ENCODE measurements at regions not wholly inside any gene's neighbourhood (a gene's known extent, or its start where the extent isn't known, plus 50 kb on each side); places are given as distances from the start of the nearest gene placed in this dataset.

GRCh38 chr9:110069326-110070248 is 138.4 kb downstream of the C9orf152 start:
- Histone ChIP-seq H3K27me3 (ENCODE audit: control insufficient read depth, insufficient read depth, low read length) (no peaks in the 10 kb centered on the region; the same call in 1 of the 2 replicates), H3K4me3 (ENCODE audit: low read length) (no peak overlapping the region), H3K4me1 (ENCODE audit: control insufficient read depth, insufficient read depth, low read length) (no peaks in the 10 kb centered on the region; the same call in 1 of the 2 replicates), H3K36me3 (ENCODE audit: control insufficient read depth, insufficient read depth, low read length) (no peaks in the 10 kb centered on the region), H3K9me3 (ENCODE audit: control insufficient read depth, insufficient read depth, low read length) (no peaks in the 10 kb centered on the region), H3K27ac (ENCODE audit: low read length) (no peak overlapping the region)
- no peak for DNase-seq (ENCODE audit: low read depth, low spot score)
- no CpG with 5 or more reads among the region's 14 CpGs for WGBS (ENCODE audit: insufficient coverage, insufficient read length)

- Histone ChIP-seq H3K9me3 (ENCODE audit: control insufficient read depth, insufficient read depth, low read length) (no peaks in the 10 kb centered on the region), H3K4me1 (ENCODE audit: control insufficient read depth, insufficient read depth, low read length) (no peaks in the 10 kb centered on the region; the same call in 1 of the 2 replicates), H3K36me3 (ENCODE audit: control insufficient read depth, insufficient read depth, low read length) (no peaks in the 10 kb centered on the region), H3K27ac (ENCODE audit: low read length) (no peak overlapping the region), H3K27me3 (ENCODE audit: control insufficient read depth, insufficient read depth, low read length) (no peaks in the 10 kb centered on the region; the same call in 1 of the 2 replicates), H3K4me3 (ENCODE audit: low read length) (no peak overlapping the region; the same call in 1 of the 2 replicates)
- 100% methylated on average over 1 of the region's 5 CpGs for WGBS (ENCODE audit: insufficient coverage, insufficient read length)
- no peak for DNase-seq (ENCODE audit: low read depth, low spot score)
Measured at GRCh38 chr9:110072597-110073355, 135.2 kb downstream of the C9orf152 start.

GRCh38 chr9:110073356-110073905 is 134.5 kb downstream of the C9orf152 start:
- H3K4me3 ChIP-seq (ENCODE audit: low read length): no peak overlapping the region
- H3K4me1 ChIP-seq (ENCODE audit: control insufficient read depth, insufficient read depth, low read length): no peaks in the 10 kb centered on the region
- no peak overlapping the region for H3K27ac ChIP-seq (ENCODE audit: low read length)
- DNase-seq (ENCODE audit: low read depth, low spot score): no peak
- no peaks in the 10 kb centered on the region for H3K36me3 ChIP-seq (ENCODE audit: control insufficient read depth, insufficient read depth, low read length)
- H3K27me3 ChIP-seq (ENCODE audit: control insufficient read depth, insufficient read depth, low read length): no peaks in the 10 kb centered on the region; the same call in 1 of the 2 replicates
- no peaks in the 10 kb centered on the region for H3K9me3 ChIP-seq (ENCODE audit: control insufficient read depth, insufficient read depth, low read length)

- no peak for DNase-seq (ENCODE audit: low read depth, low spot score)
- no peak overlapping the region for H3K4me3 ChIP-seq (ENCODE audit: low read length)
- no CpG with 5 or more reads among the region's 13 CpGs for WGBS (ENCODE audit: insufficient coverage, insufficient read length)
- no peaks in the 10 kb centered on the region for H3K36me3 ChIP-seq (ENCODE audit: control insufficient read depth, insufficient read depth, low read length)
- no peaks in the 10 kb centered on the region for H3K9me3 ChIP-seq (ENCODE audit: control insufficient read depth, insufficient read depth, low read length)
- no peaks in the 10 kb centered on the region for H3K4me1 ChIP-seq (ENCODE audit: control insufficient read depth, insufficient read depth, low read length)
- H3K27me3 ChIP-seq (ENCODE audit: control insufficient read depth, insufficient read depth, low read length): no peaks in the 10 kb centered on the region; the same call in 1 of the 2 replicates
- H3K27ac ChIP-seq (ENCODE audit: low read length): no peak overlapping the region
Measured at GRCh38 chr9:110076894-110077725, 130.8 kb downstream of the C9orf152 start.

- H3K27me3 ChIP-seq (ENCODE audit: control insufficient read depth, insufficient read depth, low read length): no peaks in the 10 kb centered on the region; the same call in 1 of the 2 replicates
- WGBS (ENCODE audit: insufficient coverage, insufficient read length): no CpG with 5 or more reads among the region's 7 CpGs
- no peak overlapping the region for H3K4me3 ChIP-seq (ENCODE audit: low read length)
- no peaks in the 10 kb centered on the region for H3K9me3 ChIP-seq (ENCODE audit: control insufficient read depth, insufficient read depth, low read length)
- no peaks in the 10 kb centered on the region for H3K4me1 ChIP-seq (ENCODE audit: control insufficient read depth, insufficient read depth, low read length)
- no peaks in the 10 kb centered on the region for H3K36me3 ChIP-seq (ENCODE audit: control insufficient read depth, insufficient read depth, low read length)
- DNase-seq (ENCODE audit: low read depth, low spot score): no peak
- H3K27ac ChIP-seq (ENCODE audit: low read length): no peak overlapping the region
Measured at GRCh38 chr9:110077925-110078324, 130.0 kb downstream of the C9orf152 start.

- H3K27ac ChIP-seq (ENCODE audit: low read length): no peak overlapping the region
- H3K4me1 ChIP-seq (ENCODE audit: control insufficient read depth, insufficient read depth, low read length): no peaks in the 10 kb centered on the region
- no peaks in the 10 kb centered on the region for H3K9me3 ChIP-seq (ENCODE audit: control insufficient read depth, insufficient read depth, low read length)
- no peaks in the 10 kb centered on the region for H3K27me3 ChIP-seq (ENCODE audit: control insufficient read depth, insufficient read depth, low read length)
- no peak for DNase-seq (ENCODE audit: low read depth, low spot score)
- no peaks in the 10 kb centered on the region for H3K36me3 ChIP-seq (ENCODE audit: control insufficient read depth, insufficient read depth, low read length)
- no CpG with 5 or more reads among the region's 4 CpGs for WGBS (ENCODE audit: insufficient coverage, insufficient read length)
- no peak overlapping the region for H3K4me3 ChIP-seq (ENCODE audit: low read length)
Measured at GRCh38 chr9:110078604-110079003, 129.4 kb downstream of the C9orf152 start.

- no peak overlapping the region for H3K4me3 ChIP-seq (ENCODE audit: low read length)
- no peaks in the 10 kb centered on the region for H3K36me3 ChIP-seq (ENCODE audit: control insufficient read depth, insufficient read depth, low read length)
- no peaks in the 10 kb centered on the region for H3K27me3 ChIP-seq (ENCODE audit: control insufficient read depth, insufficient read depth, low read length)
- no peak for DNase-seq (ENCODE audit: low read depth, low spot score)
- WGBS (ENCODE audit: insufficient coverage, insufficient read length): no CpG with 5 or more reads among the region's 3 CpGs
- H3K4me1 ChIP-seq (ENCODE audit: control insufficient read depth, insufficient read depth, low read length): no peaks in the 10 kb centered on the region
- H3K9me3 ChIP-seq (ENCODE audit: control insufficient read depth, insufficient read depth, low read length): no peaks in the 10 kb centered on the region
- H3K27ac ChIP-seq (ENCODE audit: low read length): no peak overlapping the region
Measured at GRCh38 chr9:110081395-110081794, 126.6 kb downstream of the C9orf152 start.

- H3K4me3 ChIP-seq (ENCODE audit: low read length): no peak overlapping the region
- no peak overlapping the region for H3K27ac ChIP-seq (ENCODE audit: low read length)
- no peaks in the 10 kb centered on the region for H3K36me3 ChIP-seq (ENCODE audit: control insufficient read depth, insufficient read depth, low read length)
- no peak for DNase-seq (ENCODE audit: low read depth, low spot score)
- H3K27me3 ChIP-seq (ENCODE audit: control insufficient read depth, insufficient read depth, low read length): no peaks in the 10 kb centered on the region
- H3K4me1 ChIP-seq (ENCODE audit: control insufficient read depth, insufficient read depth, low read length): peaks cover 2% of the 10 kb centered on the region; the same call in 1 of the 2 replicates
- no CpG with 5 or more reads among the region's 3 CpGs for WGBS (ENCODE audit: insufficient coverage, insufficient read length)
- H3K9me3 ChIP-seq (ENCODE audit: control insufficient read depth, insufficient read depth, low read length): no peaks in the 10 kb centered on the region
Measured at GRCh38 chr9:110083866-110084265, 124.1 kb downstream of the C9orf152 start.

- H3K4me3 ChIP-seq (ENCODE audit: low read length): no peak overlapping the region
- H3K4me1 ChIP-seq (ENCODE audit: control insufficient read depth, insufficient read depth, low read length): peaks cover 3% of the 10 kb centered on the region; the same call in 1 of the 2 replicates
- WGBS (ENCODE audit: insufficient coverage, insufficient read length): no CpG with 5 or more reads among the region's 1 CpG
- DNase-seq (ENCODE audit: low read depth, low spot score): no peak
- H3K27me3 ChIP-seq (ENCODE audit: control insufficient read depth, insufficient read depth, low read length): no peaks in the 10 kb centered on the region
- no peaks in the 10 kb centered on the region for H3K36me3 ChIP-seq (ENCODE audit: control insufficient read depth, insufficient read depth, low read length)
- H3K27ac ChIP-seq (ENCODE audit: low read length): no peak overlapping the region
- H3K9me3 ChIP-seq (ENCODE audit: control insufficient read depth, insufficient read depth, low read length): no peaks in the 10 kb centered on the region
Measured at GRCh38 chr9:110086537-110086936, 121.4 kb downstream of the C9orf152 start.

All from iPS DF 6.9 (cell line).